ENCODE measurements at regions not wholly inside any gene's neighbourhood (a gene's known extent, or its start where the extent isn't known, plus 50 kb on each side); places are given as distances from the start of the nearest gene placed in this dataset.
"Not testable (repeated sequence)": the region's sequence is repeated elsewhere in the genome, so short reads cannot be mapped to it uniquely, and the experiment has no call there.

DNA sequence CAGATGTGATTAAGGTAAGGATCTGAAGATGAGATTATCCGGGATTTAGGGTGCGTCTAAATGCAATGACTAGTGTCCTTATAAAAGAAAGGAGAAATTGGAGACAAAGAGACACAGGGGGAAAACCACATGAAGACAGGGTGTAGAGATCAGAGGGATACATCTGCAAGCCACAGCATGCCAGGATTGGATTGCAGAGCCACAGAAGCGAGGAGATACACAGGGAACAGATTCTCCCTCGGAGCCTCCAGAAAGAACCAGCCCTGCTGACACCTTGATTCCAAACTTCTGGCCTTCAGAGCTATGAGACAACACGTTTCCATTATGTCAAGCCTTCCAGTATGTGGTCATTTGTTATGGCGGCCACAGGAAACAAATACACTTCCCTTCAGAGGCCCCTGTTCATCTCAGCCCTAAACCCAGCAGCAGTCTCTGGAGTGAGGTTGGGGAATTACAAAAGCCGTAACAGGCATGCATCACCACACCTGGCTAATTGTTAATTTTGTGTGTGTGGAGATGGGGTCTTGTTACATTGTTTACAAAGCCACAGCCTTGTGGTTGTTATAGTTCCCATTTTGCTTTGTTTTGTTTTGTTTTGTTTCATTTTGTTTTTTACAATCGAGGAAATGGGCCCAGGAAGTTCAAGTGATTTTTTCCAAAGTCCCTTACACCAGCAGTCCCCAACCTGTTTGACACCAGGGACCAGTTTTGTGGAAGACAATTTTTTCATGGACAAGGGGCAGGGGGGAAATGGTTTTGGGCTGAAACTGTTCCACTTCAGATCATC lies 51.6 kb upstream of the LYRM9 start:
- no peak for DNase-seq (ENCODE audit: extremely low read depth, low read depth)

DNA sequence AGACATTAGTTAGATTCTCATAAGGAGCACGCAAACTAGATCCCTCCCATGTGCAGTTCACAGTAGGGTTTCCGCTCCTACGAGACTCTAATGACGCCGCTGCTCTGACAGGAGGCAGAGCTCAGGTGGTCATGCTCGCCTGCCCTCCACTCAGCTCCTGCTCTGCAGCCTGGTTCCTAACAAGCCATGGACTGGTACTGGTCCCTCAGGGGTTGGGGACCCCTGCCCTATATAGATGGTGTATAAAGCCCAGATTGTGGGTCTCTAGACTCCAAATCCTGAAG lies 52.1 kb upstream of the LYRM9 start:
- no peak for DNase-seq (ENCODE audit: extremely low read depth, low read depth)

DNA sequence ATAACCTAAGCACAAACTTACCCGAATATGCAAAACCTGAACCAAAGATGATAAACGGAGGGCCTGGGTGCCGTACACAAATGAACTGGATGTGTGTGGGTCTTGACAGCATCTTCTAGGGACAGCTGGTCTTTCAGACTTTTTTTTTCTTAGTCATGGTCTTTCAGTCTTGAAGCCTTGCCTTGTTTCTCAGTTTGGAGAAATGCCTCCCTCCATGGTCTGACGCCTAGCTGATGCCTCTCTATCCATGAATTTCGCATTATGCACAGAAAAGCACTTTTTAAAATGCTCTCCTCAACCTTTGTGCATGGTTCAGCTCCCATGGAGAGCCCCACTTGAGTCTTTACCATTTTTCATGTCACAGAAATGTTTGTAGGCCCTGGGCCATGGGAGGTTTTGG lies 52.8 kb upstream of the LYRM9 start:
- no peak for DNase-seq (ENCODE audit: extremely low read depth, low read depth)

DNA sequence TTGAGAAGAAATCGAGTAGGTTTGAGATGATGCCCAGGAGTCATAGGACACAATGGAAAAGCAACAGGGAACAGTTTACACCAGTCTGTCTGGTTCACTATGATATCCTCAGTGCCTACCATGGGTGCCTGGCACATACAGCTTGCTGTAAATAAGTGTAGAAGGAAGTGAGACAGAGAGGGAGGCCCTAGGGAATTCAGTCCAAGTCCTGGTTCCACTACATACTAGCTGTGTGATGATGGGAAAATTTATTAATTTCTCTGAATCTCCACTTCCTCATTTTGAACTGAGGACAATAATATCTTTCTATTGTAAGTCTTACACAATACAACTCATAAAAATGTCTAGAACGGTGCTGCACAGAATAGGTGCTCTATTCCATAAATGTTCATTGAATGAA lies 53.3 kb upstream of the LYRM9 start:
- no peak for DNase-seq (ENCODE audit: extremely low read depth, low read depth)

DNA sequence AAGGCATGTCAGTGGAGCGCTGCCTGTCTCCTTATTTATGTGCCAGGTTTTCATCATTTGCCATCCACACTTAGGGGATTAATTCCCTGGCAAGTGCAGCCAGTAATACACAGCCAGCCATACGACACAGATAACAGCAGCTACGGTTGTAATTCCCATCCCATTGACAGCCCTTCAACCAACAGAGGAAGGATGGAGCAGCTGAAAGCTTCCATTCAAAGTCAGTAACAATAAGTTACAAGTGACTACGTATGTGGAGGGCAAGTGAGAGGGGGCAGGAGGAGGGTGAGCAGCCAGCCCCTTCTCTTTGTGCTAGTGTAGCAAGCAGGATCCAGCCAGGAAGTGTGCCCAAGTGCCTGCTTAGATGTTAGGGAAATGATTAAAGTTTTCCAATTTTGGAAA lies 53.8 kb upstream of the LYRM9 start:
- no peak for DNase-seq (ENCODE audit: extremely low read depth, low read depth)

DNA sequence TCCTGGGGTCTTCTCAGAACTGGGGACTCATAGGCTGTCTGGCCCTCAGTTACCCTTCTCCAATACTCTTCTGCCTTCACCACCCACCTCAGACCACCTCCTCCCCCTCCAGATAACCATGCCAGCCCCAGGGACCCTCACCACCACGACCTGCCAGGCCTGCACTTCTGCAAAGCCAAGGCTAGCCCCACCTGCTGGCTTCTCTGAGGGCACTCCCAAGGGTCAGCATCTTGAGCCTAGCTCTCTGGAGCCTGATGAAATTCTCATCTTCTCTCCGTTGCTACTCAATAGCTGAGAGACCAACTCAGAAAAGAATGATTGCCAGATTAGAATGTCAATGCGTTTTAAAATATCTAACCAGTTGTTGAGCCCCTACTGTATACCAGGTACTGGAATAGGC lies 56.1 kb upstream of the LYRM9 start:
- DNase-seq (ENCODE audit: extremely low read depth, low read depth) = no peak

DNA sequence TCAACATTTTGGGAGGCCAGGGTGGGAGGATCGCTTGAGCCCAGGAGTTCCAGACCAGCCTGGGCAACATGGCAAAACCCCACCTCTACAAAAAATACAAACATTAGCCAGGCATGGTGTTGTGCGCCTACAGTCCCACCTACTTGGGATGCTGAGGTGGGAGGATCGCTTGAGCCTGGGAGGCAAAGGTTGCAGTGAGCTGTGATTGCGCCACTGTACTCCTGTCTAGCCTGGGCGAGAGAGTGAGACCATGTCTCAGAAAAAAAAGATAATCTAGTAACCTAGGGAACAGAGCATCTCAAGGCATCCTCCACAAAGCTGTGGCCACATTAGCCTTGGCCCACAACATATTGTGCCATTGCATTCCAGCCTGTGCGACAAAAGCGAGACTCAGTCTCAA lies 57.1 kb upstream of the LYRM9 start:
- not testable (repeated sequence) for DNase-seq (ENCODE audit: extremely low read depth, low read depth)

DNA sequence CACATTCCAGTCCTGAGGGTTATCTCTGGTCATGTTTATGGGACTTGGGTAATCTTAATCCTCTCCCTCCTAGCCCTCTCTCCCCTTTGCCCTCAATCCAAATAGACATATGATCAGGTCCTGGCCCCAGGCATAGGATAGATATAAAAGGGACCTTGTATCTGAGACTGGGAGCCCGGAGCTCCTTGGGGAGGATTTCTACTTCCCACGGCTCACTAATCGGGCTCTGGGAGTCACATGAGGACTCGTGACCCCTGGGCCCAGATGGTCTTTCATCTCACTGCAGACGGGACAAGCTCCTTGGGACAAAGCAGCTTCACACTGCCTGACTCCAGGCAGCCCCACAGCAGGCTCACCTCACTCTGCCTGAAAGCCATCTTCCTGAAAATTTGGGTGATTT lies 57.8 kb upstream of the LYRM9 start:
- no peak for DNase-seq (ENCODE audit: extremely low read depth, low read depth)

DNA sequence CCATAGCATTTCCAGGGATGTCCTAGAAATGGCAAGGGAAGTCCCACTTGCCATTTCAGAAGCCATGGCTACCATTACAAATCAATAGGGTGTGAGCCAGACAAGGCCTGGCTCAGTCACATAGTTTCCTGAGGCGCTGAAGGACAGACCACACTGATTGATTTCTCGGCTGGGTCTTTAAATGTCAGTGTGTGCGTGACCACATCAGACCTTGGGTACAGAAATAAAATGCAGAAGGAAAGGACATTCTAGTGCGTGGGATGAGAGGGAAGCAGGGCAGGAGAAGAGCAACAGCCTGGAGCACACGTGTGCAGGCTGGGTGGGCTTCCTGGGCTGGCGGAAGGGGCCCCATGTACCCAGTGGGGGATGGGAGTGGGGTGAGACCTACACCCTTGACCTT lies 58.7 kb upstream of the LYRM9 start:
- no peak for DNase-seq (ENCODE audit: extremely low read depth, low read depth)

DNA sequence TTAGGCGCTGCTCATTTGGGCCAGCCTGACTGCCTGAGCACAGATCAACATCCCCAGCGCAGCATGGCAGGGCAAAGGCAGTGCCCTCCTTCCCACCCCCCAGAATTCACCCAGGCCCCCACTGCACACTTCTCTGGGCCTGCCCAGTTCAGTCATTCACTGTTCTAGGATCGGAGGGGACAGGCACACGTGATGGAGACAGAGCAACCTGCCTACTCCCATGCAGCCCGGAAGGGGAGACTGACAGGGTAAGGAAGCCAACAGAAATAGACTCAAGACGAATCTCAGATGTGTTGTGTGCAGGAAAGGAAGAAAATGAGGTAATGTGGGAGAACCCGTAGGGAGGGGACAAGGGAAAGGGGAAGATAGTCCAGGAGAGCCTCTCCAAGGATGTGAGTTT lies 59.2 kb upstream of the LYRM9 start:
- DNase-seq (ENCODE audit: extremely low read depth, low read depth) = no peak

DNA sequence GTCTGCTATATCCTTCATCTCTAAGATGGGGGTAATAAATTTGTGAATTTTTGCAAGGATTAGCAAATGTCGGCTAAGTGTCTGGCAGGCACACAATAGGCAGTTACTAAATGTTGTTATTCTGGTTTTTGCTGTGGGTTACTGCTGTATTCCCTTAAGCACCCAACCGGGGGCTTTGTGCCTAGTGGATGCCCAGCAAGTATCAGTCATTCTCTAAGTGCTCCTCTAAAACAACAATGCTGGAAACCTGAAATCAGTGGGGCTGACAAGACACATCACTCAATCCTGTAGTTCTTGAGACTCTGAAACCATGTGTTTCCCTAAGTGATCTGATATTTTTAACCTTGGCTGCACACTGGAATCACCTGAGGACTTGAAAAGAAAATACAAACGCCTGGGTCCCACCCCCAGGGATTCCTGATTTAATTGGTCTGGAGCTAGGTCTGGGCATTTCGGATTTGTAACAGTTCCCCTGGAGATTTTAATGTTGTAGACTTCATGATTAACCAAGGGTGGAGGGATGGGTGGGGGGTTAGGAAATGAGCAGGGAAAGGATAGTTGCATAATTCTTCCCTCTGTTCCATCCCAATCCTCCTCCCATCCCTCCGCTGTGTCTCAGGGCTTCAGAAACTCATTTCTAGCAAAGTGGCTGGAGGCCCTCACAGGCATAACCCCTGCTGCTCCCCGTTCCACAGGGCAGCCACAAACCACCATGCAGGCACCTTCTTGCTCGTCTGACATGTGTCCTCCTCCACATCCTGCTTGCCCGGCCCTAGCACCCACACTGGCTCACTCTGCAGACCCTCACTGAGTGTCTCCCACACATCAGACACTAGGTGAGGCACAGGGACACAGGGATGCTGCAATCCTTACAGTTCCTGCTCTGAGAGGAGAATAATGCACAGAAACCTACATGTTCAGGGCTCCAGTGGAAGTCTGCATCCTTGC lies 61.7 kb upstream of the LYRM9 start:
- no peak for DNase-seq (ENCODE audit: extremely low read depth, low read depth)

DNA sequence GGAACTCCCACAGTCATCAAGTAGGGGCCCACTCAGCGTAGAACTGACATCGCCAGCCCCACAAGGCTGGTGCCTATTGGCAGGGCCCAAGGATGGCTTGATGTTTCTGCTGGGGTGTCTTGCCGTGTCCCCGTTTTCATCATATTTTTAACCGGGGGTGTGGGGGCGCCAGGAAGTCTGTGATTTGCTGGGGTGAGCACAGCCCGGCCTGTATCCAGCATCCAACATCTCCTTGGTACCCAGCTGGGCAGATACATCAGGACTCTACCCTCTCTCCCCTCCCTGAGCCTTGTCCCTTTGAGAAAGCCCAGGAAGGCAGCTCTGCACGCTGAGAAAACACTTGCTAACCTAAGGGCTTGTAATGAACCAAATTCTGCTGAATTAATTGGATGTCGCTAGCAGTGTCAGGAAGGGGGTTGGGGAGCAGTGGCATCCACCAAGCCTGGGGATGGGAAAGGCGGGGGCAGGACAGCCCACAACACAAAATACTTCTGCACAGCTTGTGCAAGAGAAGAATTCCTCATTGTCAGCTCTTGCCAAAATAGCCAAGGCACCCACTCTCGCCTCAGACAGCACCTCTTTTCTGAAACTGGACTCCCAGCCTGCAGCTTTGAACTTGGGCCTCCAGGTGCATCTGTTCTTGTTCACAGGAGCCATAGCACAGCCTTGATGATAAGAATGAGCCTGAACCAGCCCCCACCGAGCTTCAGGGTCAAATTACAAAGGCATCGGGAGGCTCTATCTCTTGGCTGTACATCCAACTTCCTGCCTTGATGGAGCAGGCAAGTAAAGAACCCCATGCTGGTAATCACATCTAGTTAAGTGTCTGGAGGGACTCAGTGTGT lies 63.7 kb upstream of the LYRM9 start:
- DNase-seq (ENCODE audit: extremely low read depth, low read depth) = no peak

DNA sequence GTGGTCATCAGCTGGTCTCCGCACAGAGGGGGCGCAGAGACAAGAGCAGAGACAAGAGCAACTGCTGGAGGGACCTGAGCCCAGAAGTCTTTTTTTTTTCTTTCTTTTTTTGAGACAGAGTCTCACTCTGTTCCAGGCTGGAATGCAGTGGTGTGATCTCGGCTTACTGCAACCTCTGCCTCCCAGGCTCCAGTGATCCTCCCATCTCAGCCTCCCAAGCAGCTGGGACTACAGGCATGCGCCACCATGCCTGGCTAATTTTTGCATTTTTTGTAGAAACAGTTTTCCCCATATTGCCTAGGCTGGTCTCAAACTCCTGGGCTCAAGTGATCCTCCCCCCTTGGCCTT lies 64.3 kb upstream of the LYRM9 start:
- not testable (repeated sequence) for DNase-seq (ENCODE audit: extremely low read depth, low read depth)

DNA sequence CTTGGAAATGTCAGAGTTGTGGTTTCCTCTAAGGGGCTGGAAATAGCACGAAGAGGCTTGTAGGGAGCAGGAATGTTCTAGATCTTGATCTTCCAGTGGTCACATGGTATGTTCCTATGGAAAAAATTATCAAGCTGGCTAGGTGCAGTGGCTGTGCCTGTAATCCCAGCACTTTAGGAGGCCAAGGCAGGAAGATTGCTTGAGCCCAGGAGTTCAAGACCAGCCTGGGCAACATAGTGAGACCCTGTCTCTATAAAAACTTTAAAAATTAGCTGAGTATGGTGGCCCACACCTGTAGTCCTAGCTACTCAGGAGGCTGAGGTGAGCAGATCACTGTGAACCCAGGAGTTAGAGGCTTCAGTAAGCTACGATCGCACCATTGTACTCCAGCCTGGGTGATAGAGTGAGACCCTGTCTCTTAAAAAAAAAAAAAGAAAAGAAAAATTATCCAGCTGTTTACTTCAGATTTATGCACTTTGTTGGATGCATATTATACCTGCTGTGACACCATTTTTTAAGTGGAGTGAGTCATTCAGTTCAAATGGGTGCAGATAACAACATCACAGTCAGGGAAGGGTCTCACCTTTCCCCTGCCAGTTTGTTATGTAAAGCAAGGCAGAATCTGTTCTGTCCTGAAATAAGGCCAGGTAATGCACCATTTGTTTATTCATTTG lies 65.7 kb upstream of the LYRM9 start:
- DNase-seq (ENCODE audit: extremely low read depth, low read depth) = no peak

DNA sequence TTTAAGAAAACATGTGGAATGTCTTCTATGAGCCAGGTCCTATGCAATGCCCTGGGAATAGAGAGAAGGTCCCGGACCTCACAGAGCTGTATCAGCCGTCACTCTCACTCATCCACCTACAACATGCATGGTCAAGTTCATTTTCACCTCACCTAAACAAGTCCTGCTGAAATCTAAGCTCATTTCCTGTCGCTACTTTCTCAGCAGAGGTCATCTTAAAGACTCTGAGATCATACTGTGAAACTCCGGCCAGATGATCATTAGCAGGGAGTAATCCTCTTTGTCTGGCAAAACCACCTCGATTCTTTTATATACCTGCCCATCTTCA lies 66.2 kb upstream of the LYRM9 start:
- no peak for DNase-seq (ENCODE audit: extremely low read depth, low read depth)

DNA sequence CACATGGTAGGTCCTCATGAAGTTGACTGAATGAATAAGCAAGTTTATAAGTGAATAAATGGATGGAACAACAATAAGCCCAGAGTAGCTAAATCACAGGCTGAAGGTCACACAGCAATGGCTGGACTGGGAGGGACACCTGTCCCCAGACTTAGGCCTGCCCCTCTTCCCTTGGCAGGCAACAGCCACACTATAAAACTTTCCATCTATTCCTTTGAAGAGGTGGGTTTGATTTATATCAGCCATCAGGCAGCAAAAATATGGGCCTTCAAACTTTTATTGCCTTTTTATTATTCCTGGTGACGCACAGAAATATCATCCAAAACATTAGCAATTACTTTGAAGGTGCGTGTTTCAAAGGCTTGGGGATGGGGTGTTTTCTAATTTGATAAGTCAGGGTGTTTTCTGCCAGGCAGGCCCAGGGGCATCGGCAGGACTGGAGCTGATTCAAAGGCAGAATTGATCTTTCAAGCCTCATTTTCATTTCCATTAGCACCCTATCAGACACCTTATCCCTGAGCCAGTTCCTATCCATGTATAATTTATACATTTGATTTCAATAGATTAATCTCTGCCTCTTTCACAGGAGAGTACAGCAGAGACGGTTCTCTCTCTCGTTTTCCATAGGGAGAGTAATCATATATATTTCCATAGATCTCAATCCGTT lies 67.2 kb upstream of the LYRM9 start:
- no peak for DNase-seq (ENCODE audit: extremely low read depth, low read depth)

DNA sequence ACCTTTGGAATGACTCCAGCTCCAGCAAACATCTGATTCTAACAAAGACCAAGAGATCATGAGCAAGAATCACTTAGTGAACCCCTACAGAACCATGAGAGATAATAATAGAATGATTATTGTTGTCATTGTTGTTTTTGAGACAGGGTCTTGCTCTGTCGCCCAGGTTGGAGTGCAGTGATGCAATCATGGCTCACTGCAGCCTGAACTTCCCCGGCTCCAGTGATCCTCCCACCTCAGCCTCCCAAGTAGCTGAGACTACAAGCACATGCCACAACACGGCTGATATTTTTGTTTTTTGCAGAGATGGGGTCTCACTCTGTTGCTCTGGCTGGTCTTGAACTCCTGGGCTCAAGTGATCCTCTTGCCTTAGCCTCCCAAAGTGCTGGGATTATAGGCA lies 69.4 kb upstream of the LYRM9 start:
- DNase-seq (ENCODE audit: extremely low read depth, low read depth) = not testable (repeated sequence)

DNA sequence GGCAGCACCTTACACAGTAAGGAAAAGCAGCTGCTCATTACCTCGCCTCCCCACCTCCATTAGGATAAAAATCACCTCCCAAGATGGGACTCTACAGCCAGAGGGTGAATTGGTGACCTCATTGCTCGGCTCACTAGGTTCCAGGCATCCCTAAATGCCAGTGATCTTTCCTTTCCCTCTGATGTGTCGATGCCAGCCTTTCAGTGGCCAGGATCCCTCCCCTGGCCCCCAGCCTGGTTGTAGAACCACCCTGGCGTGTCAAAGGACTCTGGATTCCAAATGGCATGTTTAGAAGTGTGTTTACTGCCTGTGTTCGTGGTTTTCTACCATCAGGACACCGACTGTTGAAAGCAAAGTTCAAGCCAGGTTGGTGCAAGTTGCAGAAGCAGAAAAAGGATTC lies 72.1 kb upstream of the LYRM9 start:
- DNase-seq (ENCODE audit: extremely low read depth, low read depth) = no peak

DNA sequence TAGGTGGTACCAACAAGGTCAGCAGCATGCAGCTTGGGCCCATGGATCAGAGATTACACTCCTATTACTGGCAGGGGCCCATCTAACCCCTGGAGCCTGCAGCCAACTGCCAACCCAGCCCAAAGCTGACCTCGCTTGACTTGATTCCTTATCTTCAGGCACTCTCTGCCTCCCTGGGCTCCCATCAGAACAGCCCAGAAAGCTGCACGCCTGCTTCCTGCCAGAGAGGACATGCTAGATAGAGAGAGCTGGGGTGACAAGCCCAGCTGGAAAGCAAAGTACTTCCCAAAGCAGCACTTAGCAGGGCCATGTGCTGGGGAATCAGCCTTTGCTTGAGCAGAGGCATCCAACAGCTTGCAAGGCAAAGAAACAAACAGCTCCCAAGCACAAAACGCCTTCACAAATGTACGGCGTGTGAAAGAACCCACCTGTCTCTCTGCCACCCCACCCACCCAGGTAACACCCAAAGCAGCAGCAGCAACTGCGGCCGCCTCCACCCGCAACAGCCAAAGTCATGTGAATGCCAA lies 74.2 kb upstream of the NLK start:
- DNase-seq (ENCODE audit: extremely low read depth, low read depth) = no peak

DNA sequence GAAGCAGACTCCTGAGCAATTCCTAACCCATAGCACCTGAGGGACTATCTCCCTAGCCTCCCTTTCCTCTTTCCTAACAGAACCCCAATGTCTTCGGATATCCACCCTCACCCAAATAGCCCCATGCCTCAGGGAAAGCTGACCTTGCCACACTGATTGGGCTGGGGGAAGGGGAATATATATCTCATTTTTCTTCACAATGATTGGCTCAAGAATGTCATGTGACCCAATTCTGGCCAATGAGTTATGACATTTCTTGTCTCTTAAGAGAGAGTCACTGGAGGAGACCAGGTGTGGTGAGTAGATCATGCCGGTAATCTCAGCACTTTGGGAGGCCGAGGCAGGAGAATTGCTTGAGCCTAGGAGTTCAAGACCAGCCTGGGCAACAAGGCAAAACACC lies 71.9 kb upstream of the NLK start:
- DNase-seq (ENCODE audit: extremely low read depth, low read depth) = no peak

Data from NCI-H460 (cell line).